NCI-H526 treated with DMSO at 0.1 percent for 48 hours (cell line): ENCODE measurements at regions not wholly inside any gene's neighbourhood (a gene's known extent, or its start where the extent isn't known, plus 50 kb on each side); places are given as distances from the start of the nearest gene placed in this dataset.
"Not testable (repeated sequence)": the region's sequence is repeated elsewhere in the genome, so short reads cannot be mapped to it uniquely, and the experiment has no call there.

Experiments
- DNase-seq: peaks from one replicate; lab custom pipeline; 2025; lab: John Stamatoyannopoulos, UW

DNA sequence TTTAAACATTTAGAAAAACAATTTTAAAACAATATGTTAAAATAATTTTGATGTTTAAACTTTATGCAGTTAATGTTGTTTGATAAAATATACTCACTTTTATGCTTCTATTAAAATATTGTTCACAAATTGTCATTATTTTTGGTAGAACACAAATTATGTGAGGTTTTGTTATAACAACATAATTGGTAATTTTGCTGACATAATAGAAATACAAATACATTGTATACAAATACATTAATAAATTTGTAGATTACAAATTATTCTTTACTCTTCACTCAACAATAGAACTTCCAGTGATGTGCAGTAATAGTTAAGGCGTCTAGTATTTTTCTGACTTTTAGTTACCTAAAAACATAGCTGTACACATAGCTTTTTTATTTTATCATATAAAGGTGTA lies 1472.4 kb upstream of the ADGRL3 start:
- no peak for DNase-seq

- no peak for DNase-seq
Observed at GRCh38 chr4:59728496-59728895, 1471.6 kb upstream of the ADGRL3 start.

- DNase-seq: no peak
Observed at GRCh38 chr4:59729321-59729720, 1470.8 kb upstream of the ADGRL3 start.

DNA sequence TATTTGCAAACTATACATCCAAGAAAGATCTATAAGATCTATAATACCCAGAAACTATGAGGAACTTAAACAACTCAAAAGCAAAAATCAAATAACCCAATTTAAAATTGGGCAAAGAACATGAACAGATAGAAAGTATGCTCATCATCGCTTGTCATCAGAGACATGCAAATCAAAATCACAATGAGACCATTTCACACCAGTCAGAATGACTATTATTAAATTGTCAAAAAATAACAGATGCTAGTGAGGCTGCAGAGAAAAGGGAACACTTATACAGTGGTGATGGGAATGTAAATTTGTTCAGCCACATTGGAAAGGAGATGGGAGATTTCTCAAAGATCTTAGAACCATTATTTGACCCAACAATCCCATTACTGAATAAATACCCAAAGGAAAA lies 1451.7 kb upstream of the ADGRL3 start:
- DNase-seq: no peak

GRCh38 chr4:59759082-59759825 lies 1440.9 kb upstream of the ADGRL3 start:
- DNase-seq: no peak

DNA sequence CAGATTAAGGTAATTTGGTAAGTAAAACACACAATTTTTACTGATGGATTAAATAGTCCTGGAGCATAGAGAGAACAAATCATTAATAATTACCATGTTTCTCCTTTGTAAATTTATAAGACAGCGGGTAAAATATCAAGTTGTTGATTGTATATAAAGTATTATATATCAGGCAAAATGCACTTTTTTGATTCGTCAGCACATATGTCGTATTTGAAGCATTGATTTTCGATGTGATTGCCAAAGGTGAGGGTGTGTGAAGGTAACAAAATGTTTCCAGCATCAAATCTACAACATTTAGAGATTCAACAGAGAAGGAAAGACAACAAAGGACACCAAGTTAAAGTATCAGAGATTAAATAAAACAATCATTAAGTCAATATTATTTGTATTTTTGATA lies 1437.8 kb upstream of the ADGRL3 start:
- no peak for DNase-seq

DNA sequence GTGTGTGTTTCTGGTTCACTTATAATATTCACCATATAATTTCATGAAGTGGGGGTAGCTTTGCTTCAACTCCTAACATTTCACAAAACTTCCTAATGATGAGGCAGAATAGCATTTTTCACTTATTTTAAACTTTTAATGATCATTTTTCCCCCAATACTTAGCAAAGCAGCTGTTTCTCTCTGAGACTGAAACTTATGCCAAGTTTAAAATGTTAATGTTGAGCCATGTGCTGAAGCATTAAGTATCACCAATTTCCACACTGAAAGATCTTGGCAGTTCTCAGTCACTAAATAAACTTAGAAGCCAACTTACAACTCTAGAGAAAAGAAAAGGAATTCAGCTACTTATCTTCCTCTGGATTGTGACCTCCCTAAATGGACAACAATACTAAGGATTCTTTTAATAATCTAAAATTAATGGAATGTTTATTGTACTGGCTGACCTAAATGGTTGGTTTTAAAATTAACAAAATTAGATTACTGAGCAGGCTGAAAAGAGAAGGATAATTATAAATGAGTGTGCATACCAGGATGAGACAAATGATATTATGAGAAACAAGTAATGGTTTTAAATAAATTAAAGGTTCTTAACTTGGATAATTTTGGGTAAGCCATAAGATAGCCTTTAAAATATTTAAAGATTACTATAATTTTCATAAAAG lies 1429.4 kb upstream of the ADGRL3 start:
- no peak for DNase-seq

DNA sequence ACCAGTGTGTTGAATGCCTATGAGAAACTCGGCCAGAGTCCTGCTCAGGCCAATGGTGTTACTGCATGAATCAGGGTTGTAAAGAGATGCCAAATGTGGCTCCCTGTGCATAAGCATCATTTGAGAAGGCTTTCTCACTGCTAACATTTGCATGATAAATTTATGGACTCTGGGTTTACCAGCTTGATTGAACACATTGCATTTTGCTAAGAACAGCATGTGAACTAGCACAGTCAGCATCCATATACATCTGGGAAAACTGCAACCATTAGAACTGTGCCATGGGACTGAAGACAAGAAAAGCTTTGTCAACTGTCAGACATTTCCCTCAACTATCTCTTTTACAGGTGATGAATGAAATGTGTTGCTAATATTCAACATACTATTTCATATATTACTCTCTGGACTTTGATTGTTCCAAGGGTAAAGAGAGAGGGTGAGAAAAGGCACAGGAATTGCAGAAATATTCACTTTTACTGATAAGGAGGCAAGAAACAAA lies 1427.4 kb upstream of the ADGRL3 start:
- no peak for DNase-seq

DNA sequence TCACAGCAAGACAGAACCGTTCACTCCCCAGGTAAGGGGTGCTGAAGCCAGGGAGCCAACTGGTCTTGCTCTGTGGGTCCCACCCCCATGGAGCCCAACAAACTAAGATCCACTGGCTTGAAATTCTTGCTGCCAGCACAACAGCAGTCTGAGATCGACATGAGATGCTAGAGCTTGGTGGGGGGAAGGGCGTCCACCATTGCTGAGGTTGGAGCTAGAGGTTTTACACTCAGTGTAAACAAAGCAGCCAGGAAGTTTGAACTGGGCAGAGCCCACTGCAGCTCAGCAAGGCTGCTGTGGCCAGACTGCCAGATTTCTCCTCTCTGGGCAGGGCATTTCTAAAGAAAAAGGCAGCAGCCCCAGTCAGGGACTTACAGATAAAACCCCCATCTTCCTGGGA lies 1419.9 kb upstream of the ADGRL3 start:
- not testable (repeated sequence) for DNase-seq

DNA sequence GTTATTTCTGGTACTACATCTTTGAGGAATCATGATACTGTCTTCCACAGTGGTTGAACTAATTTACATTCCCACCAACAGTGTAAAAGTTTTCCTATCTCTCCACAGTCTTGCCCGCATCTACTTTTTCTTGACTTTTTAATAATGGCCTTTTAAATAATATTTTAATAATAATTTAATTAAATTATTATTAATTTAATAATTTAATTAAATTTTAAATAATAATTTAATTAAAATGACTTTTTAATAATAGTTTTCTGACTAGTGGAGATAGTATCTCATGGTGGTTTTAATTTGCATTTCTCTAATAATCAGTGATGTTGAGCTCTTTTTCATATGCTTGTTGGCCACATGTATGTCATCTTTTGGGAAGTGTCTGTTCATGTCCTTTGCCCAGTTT lies 1395.0 kb upstream of the ADGRL3 start:
- no peak for DNase-seq

GRCh38 chr4:59814402-59815010 lies 1385.6 kb upstream of the ADGRL3 start:
- no peak for DNase-seq

DNA sequence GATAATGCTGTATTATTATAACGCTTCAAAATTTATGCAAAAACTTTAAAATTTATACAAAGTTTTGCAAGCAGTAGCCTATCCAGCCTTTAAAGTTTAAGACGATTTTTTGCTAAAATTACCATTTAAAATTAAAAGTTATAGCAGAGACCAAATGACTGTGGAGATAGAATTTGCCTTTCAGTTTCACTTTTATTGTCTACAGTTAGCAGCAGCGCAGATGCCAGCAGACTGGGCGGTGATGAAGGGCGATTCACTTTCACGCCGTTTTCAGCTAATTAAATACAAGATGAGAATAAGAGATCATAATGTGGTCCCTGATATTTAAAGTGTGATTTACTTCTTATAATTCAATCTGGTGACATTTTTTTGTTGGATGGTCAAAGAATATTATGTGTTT lies 1381.5 kb upstream of the ADGRL3 start:
- no peak for DNase-seq

GRCh38 chr4:59823311-59823710 lies 1376.8 kb upstream of the ADGRL3 start:
- DNase-seq: no peak

- no peak for DNase-seq
Observed at GRCh38 chr4:59825104-59825503, 1375.0 kb upstream of the ADGRL3 start.

DNA sequence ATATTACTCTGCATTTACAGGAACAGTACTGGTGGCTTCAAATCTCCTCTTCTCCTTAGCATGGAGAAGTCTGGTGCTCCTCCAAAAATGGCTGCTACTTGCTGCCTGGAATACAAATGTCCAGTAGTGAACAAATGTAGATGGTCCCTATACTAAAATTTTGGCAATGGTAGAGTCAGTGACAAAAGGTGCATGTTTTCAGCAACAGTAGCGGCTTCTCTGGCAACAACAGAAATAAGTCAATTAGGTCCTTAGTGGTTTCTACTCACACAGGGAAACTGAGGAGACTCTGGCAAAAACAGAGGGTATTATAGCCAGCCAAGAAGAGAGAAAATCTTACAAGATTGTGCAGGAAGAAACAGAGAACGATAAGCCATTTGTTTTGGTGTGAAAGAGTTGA lies 1368.4 kb upstream of the ADGRL3 start:
- no peak for DNase-seq

- no peak for DNase-seq
Observed at GRCh38 chr4:59834943-59835342, 1365.2 kb upstream of the ADGRL3 start.

GRCh38 chr4:59837751-59838150 lies 1362.4 kb upstream of the ADGRL3 start:
- DNase-seq: no peak

DNA sequence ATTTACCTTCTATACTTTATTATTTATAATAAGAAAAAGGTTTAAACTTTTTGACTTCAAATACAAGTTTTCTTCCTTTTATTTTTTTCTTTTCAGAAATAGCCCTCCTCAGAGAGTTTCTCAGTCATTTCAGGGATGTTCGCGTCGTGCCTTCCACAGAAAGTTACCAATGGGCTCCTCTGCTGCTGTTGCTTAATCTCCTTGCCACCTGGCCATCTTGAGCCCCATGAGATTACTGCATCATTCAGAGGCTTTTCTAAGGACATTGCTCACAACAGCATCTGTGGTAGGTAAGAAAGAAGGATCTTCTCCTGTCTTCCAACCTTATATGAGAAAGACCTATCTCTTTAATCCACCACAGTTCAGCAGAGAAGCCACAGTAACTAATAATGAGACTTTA lies 1361.9 kb upstream of the ADGRL3 start:
- DNase-seq: no peak

DNA sequence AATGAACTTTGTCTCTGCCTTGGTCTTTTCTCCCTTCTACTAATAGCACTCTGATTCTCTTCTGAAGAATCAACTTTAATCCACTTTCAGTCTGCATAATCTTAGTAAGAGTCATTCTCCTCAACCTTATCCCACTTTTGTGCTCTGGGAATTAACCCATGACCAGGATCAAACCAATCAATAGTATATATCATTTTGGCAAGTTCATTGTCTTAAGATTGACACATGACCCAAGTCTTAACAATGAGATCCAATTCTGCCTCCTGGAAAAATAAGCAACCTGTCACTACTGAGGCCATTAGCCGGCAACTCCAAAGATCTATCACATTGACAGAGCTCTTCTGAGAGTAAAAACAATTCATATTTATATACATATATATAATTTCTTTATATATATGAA lies 1358.4 kb upstream of the ADGRL3 start:
- no peak for DNase-seq

GRCh38 chr4:59848457-59848856 lies 1351.7 kb upstream of the ADGRL3 start:
- no peak for DNase-seq

DNA sequence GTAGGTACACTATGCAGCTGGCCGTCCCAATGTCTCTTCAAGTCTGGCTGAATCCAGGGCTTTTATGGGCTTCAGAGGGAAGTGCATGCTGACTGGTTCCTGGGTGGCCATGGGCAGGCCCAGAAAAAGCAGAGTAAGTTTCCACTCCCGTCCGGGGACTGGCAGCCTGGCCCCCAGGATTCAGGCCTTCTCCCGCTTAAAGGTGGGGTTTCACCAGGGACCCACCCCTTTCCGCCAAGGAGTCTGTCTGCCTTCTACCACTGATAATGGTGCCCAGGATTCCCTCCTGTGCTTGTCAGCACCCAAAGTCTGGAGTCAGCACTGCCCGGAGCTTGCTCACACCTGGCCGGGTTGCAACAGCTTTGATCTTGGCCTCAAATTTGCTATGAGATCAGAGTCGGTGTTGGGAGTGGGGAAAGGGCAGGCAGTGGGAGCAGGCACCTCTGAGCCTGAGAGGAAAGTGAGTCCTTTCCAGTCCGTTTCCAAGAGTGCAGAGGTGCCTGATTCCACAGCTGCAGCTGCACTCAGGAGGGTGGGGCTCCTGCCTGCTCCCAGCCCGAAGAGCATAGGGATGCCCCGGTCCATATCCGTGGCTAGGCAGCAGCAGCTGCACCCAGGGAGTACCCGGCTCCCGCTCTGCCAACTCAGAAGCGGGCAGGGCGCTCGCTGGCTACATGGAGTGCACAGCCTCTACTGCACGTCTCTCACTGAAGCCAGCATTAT lies 1344.3 kb upstream of the ADGRL3 start:
- no peak for DNase-seq

DNA sequence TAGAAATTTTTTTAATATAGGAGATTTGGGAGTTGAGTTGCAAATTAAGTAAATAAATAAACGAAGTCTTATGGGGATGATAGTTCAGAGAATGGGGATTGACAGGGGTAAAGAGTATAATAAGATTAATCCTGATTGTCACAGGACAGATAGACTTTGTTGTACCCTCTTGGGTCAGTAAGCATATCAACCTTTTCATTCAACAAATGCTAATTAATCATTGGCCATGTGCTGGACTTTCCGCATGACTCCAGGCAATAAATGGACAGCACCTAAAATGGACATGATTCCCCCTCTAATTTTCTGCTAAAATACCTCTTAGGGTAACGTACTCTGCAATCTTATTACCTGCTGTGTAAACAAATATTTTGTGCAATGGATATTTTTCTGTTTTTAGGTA lies 1331.1 kb upstream of the ADGRL3 start:
- no peak for DNase-seq

- DNase-seq: no peak
Observed at GRCh38 chr4:59869559-59869958, 1330.6 kb upstream of the ADGRL3 start.
